Stimulated activated CD4-positive, alpha-beta T cell treated with anti-CD3 and anti-CD28 coated beads, Interleukin-1b, Interleukin-23, amount 100 ng/mL, for 24 hours (primary cell): ENCODE measurements at regions not wholly inside any gene's neighbourhood (a gene's known extent, or its start where the extent isn't known, plus 50 kb on each side); places are given as distances from the start of the nearest gene placed in this dataset.

Source experiments
- DNase-seq, 4 experiments: peaks; one replicate each; pipeline ENCODE4 v3.0.0-alpha.2; 2020; ENCODE audit warnings: low read depth in 4 of 4, low spot score in 1 of 4

DNA sequence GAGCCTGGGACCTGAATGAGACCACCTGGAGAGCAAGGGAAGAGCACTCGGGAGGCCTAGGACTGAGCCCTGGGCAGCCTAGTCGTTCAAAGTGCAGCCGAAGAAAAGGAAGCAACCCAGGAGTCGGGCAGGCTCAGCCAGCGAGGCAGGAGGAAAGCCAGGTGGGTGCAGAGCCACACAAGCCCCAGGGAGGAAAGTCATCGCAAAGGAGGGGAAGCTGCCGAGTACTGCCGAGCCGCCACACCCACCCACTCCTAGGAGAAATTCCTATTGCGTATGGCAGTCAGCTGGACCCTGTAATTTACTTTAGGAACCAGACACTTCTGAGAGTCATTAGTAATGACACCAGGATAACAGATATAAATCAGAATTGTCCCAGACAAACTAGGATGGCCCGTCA lies 187.6 kb downstream of the KATNIP start:
- no peak for DNase-seq
